ENCODE measurements at regions not wholly inside any gene's neighbourhood (a gene's known extent, or its start where the extent isn't known, plus 50 kb on each side); places are given as distances from the start of the nearest gene placed in this dataset.

DNA sequence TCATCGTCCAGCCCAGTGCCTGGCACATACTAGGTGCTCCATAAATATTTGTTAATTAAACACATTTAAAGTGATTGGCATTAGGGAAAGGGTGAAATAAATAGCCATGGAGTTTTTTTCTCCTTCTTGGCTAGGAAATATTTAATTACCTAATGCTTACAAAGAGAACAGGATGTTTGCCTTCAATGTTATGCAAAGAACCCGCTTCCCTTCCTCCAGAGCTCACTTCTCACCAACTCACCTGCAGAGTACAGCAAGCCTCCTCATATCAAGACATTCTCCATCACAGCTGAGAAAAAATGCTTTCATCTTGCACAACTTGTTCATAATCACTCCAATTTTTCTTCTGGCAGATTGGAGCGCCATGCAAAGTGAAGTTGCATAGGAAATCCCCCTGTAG is 161.7 kb upstream of the STK32A start:
- POLR2A ChIA-PET = no interaction called here
- H3K27me3 ChIP-seq (ENCODE audit: insufficient read depth, low read length) = no peaks in the 10 kb centered on the region

More for the DNA sequence above, 161.7 kb upstream of the STK32A start:
- no peak overlapping the region for H2AFZ ChIP-seq (ENCODE audit: low read depth, low read length, poor library complexity, severe bottlenecking)
- no peaks in the 10 kb centered on the region for H3K9me3 ChIP-seq (ENCODE audit: control insufficient read depth in 1 of 2, insufficient read depth in 1 of 2, low read depth in 1 of 2, low read length in 2 of 2)
- H3K4me1 ChIP-seq (ENCODE audit: control insufficient read depth in 1 of 2, insufficient read depth in 2 of 2, low read length in 2 of 2) = no peaks in the 10 kb centered on the region
- DNase-seq (ENCODE audit: low read depth, low spot score) (no peak), ATAC-seq (no peak)
- ChIA-PET RAD21 (ENCODE audit: low non-redundant PET in 1 of 2, low total read pairs in 2 of 2, uncharacterized antibody in 2 of 2, unreplicated experiment in 2 of 2) (no interaction called here), CTCF (no interaction called here)
- no peaks in the 10 kb centered on the region for H3K79me2 ChIP-seq (ENCODE audit: insufficient read depth, low read length)
- no peak overlapping the region for H3K4me3 ChIP-seq (replicated peaks in 1 of 2; ENCODE audit: low read depth in 1 of 2, low read length in 2 of 2)
- H3K27ac ChIP-seq (ENCODE audit: low read depth, low read length) = no peak overlapping the region
- H3K9me2 ChIP-seq (ENCODE audit: insufficient read depth) = no peaks in the 10 kb centered on the region
- no peak for TF ChIP-seq JUND (IDR thresholded peaks at IDR 0.05)
- no peak for TF ChIP-seq EZH2 (IDR thresholded peaks at IDR 0.05)
- TF ChIP-seq, protein P1, sequence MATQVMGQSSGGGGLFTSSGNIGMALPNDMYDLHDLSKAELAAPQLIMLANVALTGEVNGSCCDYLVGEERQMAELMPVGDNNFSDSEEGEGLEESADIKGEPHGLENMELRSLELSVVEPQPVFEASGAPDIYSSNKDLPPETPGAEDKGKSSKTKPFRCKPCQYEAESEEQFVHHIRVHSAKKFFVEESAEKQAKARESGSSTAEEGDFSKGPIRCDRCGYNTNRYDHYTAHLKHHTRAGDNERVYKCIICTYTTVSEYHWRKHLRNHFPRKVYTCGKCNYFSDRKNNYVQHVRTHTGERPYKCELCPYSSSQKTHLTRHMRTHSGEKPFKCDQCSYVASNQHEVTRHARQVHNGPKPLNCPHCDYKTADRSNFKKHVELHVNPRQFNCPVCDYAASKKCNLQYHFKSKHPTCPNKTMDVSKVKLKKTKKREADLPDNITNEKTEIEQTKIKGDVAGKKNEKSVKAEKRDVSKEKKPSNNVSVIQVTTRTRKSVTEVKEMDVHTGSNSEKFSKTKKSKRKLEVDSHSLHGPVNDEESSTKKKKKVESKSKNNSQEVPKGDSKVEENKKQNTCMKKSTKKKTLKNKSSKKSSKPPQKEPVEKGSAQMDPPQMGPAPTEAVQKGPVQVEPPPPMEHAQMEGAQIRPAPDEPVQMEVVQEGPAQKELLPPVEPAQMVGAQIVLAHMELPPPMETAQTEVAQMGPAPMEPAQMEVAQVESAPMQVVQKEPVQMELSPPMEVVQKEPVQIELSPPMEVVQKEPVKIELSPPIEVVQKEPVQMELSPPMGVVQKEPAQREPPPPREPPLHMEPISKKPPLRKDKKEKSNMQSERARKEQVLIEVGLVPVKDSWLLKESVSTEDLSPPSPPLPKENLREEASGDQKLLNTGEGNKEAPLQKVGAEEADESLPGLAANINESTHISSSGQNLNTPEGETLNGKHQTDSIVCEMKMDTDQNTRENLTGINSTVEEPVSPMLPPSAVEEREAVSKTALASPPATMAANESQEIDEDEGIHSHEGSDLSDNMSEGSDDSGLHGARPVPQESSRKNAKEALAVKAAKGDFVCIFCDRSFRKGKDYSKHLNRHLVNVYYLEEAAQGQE (IDR thresholded peaks at IDR 0.05; ENCODE audit: low read depth) = no peak
- TF ChIP-seq CTCF (IDR thresholded peaks at IDR 0.05 in 2 of 3, conservative IDR thresholded peaks at IDR 0.05 in 1 of 3; ENCODE audit: borderline replicate concordance in 1 of 3, insufficient read depth in 1 of 3, low read depth in 2 of 3, low read length in 2 of 3) = no peak
- TF ChIP-seq, protein P2, sequence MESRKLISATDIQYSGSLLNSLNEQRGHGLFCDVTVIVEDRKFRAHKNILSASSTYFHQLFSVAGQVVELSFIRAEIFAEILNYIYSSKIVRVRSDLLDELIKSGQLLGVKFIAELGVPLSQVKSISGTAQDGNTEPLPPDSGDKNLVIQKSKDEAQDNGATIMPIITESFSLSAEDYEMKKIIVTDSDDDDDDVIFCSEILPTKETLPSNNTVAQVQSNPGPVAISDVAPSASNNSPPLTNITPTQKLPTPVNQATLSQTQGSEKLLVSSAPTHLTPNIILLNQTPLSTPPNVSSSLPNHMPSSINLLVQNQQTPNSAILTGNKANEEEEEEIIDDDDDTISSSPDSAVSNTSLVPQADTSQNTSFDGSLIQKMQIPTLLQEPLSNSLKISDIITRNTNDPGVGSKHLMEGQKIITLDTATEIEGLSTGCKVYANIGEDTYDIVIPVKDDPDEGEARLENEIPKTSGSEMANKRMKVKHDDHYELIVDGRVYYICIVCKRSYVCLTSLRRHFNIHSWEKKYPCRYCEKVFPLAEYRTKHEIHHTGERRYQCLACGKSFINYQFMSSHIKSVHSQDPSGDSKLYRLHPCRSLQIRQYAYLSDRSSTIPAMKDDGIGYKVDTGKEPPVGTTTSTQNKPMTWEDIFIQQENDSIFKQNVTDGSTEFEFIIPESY (IDR thresholded peaks at IDR 0.05; ENCODE audit: extremely low read depth, insufficient replicate concordance, low read length) = no peak
- no peak for TF ChIP-seq ZFX (IDR thresholded peaks at IDR 0.05)
- TF ChIP-seq MAX (IDR thresholded peaks at IDR 0.05) = no peak
- no peak for TF ChIP-seq FOSL1 (IDR thresholded peaks at IDR 0.05; ENCODE audit: low read depth)
- no peak for TF ChIP-seq RAD21 (IDR thresholded peaks at IDR 0.05; ENCODE audit: low read depth)
- no peak for TF ChIP-seq CEBPB (IDR thresholded peaks at IDR 0.05; ENCODE audit: low read depth)
- no peak for TF ChIP-seq ATF3 (IDR thresholded peaks at IDR 0.05)
- TF ChIP-seq POLR2A (IDR thresholded peaks at IDR 0.05; ENCODE audit: borderline replicate concordance, extremely low read depth, insufficient read depth, insufficient read length) = no peak
- TF ChIP-seq TCF7L2 (IDR thresholded peaks at IDR 0.05; ENCODE audit: borderline replicate concordance, extremely low read depth, insufficient read depth, insufficient read length) = no peak
- no peak for TF ChIP-seq ZNF274 (IDR thresholded peaks at IDR 0.05; ENCODE audit: low read depth, low read length)
- TF ChIP-seq YY1 (IDR thresholded peaks at IDR 0.05; ENCODE audit: extremely low read depth, insufficient replicate concordance, low read depth, low read length) = no peak
- intact Hi-C loops (cut with micrococcal nuclease) = no loop called here
- no TSS peak for BruUV-seq (replicated peaks)
- H3K36me3 ChIP-seq (ENCODE audit: control insufficient read depth in 1 of 2, insufficient read depth in 2 of 2, low read length in 2 of 2) = no peaks in the 10 kb centered on the region
- no peak overlapping the region for H3K9ac ChIP-seq (ENCODE audit: low read length)
- no peaks in the 10 kb centered on the region for H4K20me1 ChIP-seq (ENCODE audit: insufficient read depth)
- no peak overlapping the region for H3K4me2 ChIP-seq (ENCODE audit: low read length)
